BE2C (cell line): ENCODE measurements at regions not wholly inside any gene's neighbourhood (a gene's known extent, or its start where the extent isn't known, plus 50 kb on each side); places are given as distances from the start of the nearest gene placed in this dataset.

Source experiments
- DNase-seq: peaks from one replicate; pipeline ENCODE4 v3.0.0-alpha.2; 2020
- H3K27me3 ChIP-seq: fragments of 250-450 bp; sonication (Bioruptor Pico); 2 replicates; pipeline ENCODE4 v1.5.1; 2020; ENCODE audit warnings: mild to moderate bottlenecking
- H3K36me3 ChIP-seq: fragments of 250-450 bp; sonication (Bioruptor Pico); 2 replicates; pipeline ENCODE4 v1.5.1; 2020; ENCODE audit warnings: mild to moderate bottlenecking
- H3K4me1 ChIP-seq: fragments of 250-450 bp; sonication (Bioruptor Pico); 2 replicates; pipeline ENCODE4 v1.5.1; 2020
- H3K4me3 ChIP-seq: 2 replicates; pipeline ENCODE4 v1.5.1; 2011; ENCODE audit warnings: low read depth, low read length
- H3K9me3 ChIP-seq: fragments of 250-450 bp; sonication (Bioruptor Pico); 2 replicates; pipeline ENCODE4 v1.5.1; 2020
- TF ChIP-seq, protein P1 (sequence below): IDR thresholded peaks from 2 replicates; pipeline ENCODE4 v1.5.1; 2012; ENCODE audit warnings: mild to moderate bottlenecking, low read depth, low read length

DNA sequence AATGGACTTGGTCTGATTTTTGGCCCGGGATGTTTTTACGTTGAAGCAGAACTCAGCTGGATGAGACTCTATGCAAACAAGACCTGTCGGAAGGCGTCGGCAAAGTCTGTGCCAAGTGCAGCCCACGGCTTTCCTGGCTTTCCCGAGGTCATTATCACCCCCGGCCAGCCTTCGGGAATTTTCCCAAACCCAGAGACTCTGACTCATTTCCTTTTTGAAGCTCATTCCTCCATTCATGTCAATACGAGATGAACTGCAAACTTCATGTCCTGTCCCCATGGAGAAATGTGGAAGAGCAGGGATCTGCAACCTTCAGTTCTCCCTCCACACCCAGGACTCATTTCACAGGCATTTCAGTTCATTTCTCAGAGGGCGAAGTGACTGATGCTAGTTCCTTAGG lies 95.3 kb downstream of the IRX2 start:
- no peaks in the 10 kb centered on the region for H3K36me3 ChIP-seq
- no peaks in the 10 kb centered on the region for H3K4me1 ChIP-seq
- H3K9me3 ChIP-seq, result no peaks in the 10 kb centered on the region
- TF ChIP-seq, protein P1, sequence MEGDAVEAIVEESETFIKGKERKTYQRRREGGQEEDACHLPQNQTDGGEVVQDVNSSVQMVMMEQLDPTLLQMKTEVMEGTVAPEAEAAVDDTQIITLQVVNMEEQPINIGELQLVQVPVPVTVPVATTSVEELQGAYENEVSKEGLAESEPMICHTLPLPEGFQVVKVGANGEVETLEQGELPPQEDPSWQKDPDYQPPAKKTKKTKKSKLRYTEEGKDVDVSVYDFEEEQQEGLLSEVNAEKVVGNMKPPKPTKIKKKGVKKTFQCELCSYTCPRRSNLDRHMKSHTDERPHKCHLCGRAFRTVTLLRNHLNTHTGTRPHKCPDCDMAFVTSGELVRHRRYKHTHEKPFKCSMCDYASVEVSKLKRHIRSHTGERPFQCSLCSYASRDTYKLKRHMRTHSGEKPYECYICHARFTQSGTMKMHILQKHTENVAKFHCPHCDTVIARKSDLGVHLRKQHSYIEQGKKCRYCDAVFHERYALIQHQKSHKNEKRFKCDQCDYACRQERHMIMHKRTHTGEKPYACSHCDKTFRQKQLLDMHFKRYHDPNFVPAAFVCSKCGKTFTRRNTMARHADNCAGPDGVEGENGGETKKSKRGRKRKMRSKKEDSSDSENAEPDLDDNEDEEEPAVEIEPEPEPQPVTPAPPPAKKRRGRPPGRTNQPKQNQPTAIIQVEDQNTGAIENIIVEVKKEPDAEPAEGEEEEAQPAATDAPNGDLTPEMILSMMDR, result no peak
- DNase-seq, result no peak
- H3K4me3 ChIP-seq, result no peak overlapping the region
- H3K27me3 ChIP-seq, result no peaks in the 10 kb centered on the region

DNA sequence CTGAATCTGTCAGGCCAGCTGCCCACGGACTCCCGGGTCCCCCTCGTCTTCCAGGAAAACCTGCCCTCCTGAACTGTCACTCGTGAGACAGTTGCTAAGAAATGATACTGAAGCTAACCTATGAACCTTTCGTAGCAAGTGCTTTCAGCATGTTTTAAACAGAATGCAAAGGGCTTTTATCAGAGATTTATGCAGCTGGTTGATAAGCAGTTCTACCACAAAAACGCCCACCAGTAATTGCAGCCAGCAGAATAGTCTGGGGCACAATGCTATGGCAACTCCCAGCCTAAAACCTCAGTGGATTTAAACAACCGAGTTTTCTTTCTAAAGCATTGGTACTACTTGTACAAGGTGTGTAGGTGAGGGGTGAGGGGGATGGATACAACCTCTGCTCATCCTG lies 97.5 kb downstream of the IRX2 start:
- Histone ChIP-seq H3K4me3 (no peak overlapping the region), H3K27me3 (no peaks in the 10 kb centered on the region), H3K36me3 (no peaks in the 10 kb centered on the region), H3K4me1 (no peaks in the 10 kb centered on the region), H3K9me3 (no peaks in the 10 kb centered on the region)
- TF ChIP-seq, protein P1, result no peak
- no peak for DNase-seq

DNA sequence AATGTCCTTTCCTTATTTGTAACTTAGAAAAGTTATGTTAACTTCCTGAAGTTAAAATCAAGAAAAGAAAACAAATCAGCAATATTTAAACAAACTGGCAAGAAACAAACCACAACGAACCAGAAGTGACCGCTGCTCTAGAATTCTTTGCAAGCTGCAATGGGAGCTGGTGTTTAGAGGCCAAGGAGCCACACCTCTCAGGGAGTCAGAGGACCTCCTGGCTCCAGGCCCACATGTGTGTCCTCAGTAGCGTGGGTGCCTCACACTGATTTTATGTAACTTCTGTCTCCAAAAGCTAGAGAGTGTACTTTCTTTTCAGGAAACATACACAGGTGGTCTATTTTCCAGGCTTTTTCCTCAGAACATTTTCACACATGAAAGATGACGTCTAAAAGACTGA lies 100.4 kb downstream of the IRX2 start:
- DNase-seq, result no peak
- no peaks in the 10 kb centered on the region for H3K4me1 ChIP-seq
- no peak overlapping the region for H3K4me3 ChIP-seq
- TF ChIP-seq, protein P1, result no peak
- H3K27me3 ChIP-seq, result no peaks in the 10 kb centered on the region
- no peaks in the 10 kb centered on the region for H3K36me3 ChIP-seq
- no peaks in the 10 kb centered on the region for H3K9me3 ChIP-seq

DNA sequence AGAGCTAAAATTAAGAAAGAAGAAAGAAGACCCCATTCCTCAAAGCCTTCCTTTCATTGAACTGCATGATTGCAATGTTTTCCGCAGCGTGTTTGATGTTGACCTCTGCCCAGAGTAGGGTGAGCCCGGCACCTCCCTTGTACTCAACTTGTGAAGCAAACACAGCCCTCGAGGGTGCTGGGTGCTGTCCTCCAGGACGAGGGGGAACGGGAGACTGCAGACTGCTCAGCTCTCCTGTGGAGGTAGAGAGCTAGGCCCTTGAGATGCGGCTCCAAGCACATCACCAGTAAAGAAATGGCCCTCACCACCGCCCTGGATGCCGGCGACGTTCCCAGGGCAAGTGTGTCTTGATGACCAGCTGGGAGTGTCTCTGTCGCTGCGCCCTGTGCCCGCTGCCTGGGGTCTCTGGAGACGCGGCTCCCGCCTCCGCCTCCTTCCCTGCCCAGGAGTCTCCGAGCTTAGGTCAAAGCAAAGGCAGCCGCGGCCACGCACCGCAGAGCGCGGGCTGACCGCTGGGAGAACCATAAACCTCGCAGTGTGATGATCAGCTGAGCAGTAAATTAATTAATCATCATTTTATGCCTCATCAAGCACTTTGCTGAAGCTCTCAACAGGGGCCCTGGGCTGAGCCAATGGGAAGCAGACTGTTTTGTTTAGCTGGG lies 108.7 kb downstream of the IRX2 start:
- no peaks in the 10 kb centered on the region for H3K36me3 ChIP-seq
- H3K27me3 ChIP-seq, result no peaks in the 10 kb centered on the region
- no peaks in the 10 kb centered on the region for H3K4me1 ChIP-seq
- H3K4me3 ChIP-seq, result no peak overlapping the region
- no peak for DNase-seq
- no peaks in the 10 kb centered on the region for H3K9me3 ChIP-seq
- TF ChIP-seq, protein P1, result no peak

DNA sequence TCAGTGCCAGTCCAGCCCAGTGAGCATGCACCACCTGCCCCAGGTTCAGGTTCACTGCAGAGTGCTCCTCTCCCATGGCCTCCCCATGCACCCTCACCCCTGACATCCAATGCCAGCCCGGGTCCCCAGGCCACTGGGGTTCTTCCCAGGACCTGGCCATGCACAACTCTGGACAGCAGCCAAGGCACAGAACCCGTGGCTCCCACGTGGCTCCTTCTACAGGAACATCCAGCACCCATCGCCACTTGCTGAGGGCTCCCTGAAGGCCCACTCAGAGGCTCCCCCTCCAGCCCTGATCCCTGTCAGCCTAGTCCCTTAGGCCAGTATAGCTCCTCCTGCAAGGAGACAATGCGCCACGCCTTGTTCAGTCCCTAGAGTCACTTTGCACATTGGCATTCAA lies 110.8 kb downstream of the IRX2 start:
- DNase-seq, result no peak
- Histone ChIP-seq H3K4me1 (no peaks in the 10 kb centered on the region), H3K4me3 (no peak overlapping the region), H3K9me3 (no peaks in the 10 kb centered on the region), H3K27me3 (no peaks in the 10 kb centered on the region), H3K36me3 (no peaks in the 10 kb centered on the region)
- TF ChIP-seq, protein P1, result no peak

DNA sequence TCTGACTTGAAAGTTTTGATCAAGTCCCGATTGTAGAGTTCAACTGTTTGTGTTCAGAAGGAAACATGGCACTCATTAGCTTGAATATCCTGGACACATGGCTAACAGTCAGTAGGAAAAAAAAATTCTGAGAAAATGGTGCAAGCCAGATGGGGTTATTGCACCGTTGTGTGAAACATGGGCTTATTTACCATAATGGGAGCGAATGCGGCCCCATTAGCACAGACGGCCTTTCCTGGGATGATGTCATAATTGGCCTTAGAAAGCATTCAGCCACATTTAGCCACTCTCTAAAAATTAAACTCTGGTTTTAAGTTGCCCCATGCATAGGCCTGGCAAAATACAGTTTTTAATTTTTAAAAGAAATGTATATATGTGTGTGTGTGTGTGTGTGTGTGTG lies 112.1 kb downstream of the IRX2 start:
- no peaks in the 10 kb centered on the region for H3K9me3 ChIP-seq
- H3K36me3 ChIP-seq, result no peaks in the 10 kb centered on the region
- DNase-seq, result no peak
- H3K27me3 ChIP-seq, result no peaks in the 10 kb centered on the region
- TF ChIP-seq, protein P1, result no peak
- no peaks in the 10 kb centered on the region for H3K4me1 ChIP-seq
- H3K4me3 ChIP-seq, result no peak overlapping the region
